Fibroblast of peridontal ligament (primary cell): ENCODE measurements at regions not wholly inside any gene's neighbourhood (a gene's known extent, or its start where the extent isn't known, plus 50 kb on each side); places are given as distances from the start of the nearest gene placed in this dataset.
A peak's percentile ranks its signal among the peaks of the same experiment; 100 is the strongest.

ENCODE experiments used
- DNase-seq: peaks from one replicate; pipeline ENCODE4 v3.0.0-alpha.2; 2010; ENCODE audit errors: extremely low read depth

GRCh38 chr12:115577401-115577800, 700.1 kb downstream of the MED13L start:
- no peak for DNase-seq

- no peak for DNase-seq
Measured at GRCh38 chr12:115574826-115575225, 702.7 kb downstream of the MED13L start.

GRCh38 chr12:115572440-115572839, 705.1 kb downstream of the MED13L start:
- DNase-seq: peak; percentile 40

GRCh38 chr12:115571446-115571845, 706.0 kb downstream of the MED13L start:
- DNase-seq: no peak

GRCh38 chr12:115571027-115571426, 706.5 kb downstream of the MED13L start:
- no peak for DNase-seq

- DNase-seq: peak; percentile 59
Measured at GRCh38 chr12:115570069-115570777, 707.3 kb downstream of the MED13L start.

- peak; percentile 42 for DNase-seq
Measured at GRCh38 chr12:115569345-115570068, 708.0 kb downstream of the MED13L start.

GRCh38 chr12:115558281-115558680, 719.2 kb downstream of the MED13L start:
- no peak for DNase-seq

GRCh38 chr12:115553622-115554021, 723.9 kb downstream of the MED13L start:
- DNase-seq: no peak

- DNase-seq: no peak
Measured at GRCh38 chr12:115543269-115543668, 734.2 kb downstream of the MED13L start.

GRCh38 chr12:115542656-115543055, 734.8 kb downstream of the MED13L start:
- no peak for DNase-seq

GRCh38 chr12:115541891-115542421, 735.5 kb downstream of the MED13L start:
- no peak for DNase-seq

GRCh38 chr12:115528466-115528865, 749.0 kb downstream of the MED13L start:
- no peak for DNase-seq

GRCh38 chr12:115521771-115522409, 755.6 kb downstream of the MED13L start:
- DNase-seq: no peak

GRCh38 chr12:115519887-115520286, 757.6 kb downstream of the MED13L start:
- no peak for DNase-seq

- no peak for DNase-seq
Measured at GRCh38 chr12:115519359-115519758, 758.1 kb downstream of the MED13L start.

- DNase-seq: no peak
Measured at GRCh38 chr12:115517913-115518312, 759.6 kb downstream of the MED13L start.

GRCh38 chr12:115511986-115512711, 765.3 kb downstream of the MED13L start:
- no peak for DNase-seq

GRCh38 chr12:115511305-115511704, 766.2 kb downstream of the MED13L start:
- DNase-seq: no peak

- DNase-seq: no peak
Measured at GRCh38 chr12:115508990-115509389, 768.5 kb downstream of the MED13L start.

GRCh38 chr12:115507951-115508722, 769.4 kb downstream of the MED13L start:
- DNase-seq: no peak
